SHP77 (cell line): ENCODE measurements at regions not wholly inside any gene's neighbourhood (a gene's known extent, or its start where the extent isn't known, plus 50 kb on each side); places are given as distances from the start of the nearest gene placed in this dataset.

Experiments
- DNase-seq, 2 experiments: peaks; one replicate each; lab custom pipeline; 2025; lab: John Stamatoyannopoulos, UW

DNA sequence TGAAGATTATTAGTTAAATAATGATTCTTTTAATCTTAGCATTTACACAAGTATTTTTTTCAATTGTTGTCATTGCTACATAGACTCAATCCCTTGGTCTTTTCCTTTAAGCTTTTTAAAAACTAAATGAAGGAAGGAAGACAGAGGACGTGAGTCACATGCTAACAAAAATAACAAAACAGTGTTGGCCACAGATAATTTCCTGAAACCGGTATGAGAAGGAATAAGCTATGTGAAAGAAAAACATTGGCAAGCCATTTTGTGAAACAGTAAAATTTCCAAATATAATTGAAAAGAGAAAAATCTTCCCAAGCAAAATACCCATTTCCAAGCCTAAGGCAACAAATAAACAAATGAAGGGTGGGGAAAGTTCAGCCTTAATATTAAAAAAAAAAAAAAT lies 223.0 kb downstream of the AHR start:
- no peak for DNase-seq

DNA sequence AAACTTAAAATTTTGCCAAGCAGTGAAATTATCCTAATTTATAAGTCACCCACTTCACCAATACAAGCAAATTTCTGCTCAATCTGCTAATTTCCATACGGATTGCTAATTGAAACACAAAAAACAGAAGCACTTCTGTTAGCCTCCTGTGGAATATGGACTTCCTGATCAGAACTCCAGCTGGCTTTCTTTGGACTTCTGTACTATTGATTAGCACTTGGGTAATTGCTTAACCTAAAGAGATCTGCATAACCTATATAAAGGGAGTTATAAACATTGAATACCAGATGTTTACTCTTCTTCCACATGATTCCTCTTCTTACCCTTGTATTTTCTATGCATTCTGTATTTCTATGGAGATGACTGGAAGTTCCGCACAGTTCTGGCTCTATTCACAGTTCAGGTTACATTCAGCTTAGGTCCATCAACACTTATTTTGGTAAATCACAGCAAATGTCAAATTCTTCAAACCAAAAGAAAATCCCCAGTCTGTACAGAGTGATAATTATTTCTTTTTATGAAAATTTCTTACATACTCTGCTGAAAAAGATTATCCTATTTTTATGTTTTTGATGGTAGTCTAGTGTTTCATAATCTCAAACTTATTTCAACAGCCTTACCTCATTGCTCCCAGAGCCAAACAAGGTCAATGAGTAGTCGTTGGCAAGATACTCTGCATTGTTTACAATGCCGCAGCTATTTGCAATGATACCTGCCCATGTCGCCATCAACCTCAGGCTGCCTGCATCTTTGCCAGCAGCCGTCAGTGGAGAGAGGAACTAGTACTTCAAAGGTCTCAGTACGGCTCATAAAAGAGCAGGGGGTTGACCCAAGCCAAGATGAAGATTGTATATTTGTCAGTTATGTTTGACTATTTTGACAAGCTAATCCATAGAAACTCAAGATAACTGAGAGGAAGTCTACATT lies 225.6 kb downstream of the AHR start:
- DNase-seq: peak; percentile 73 to 82

DNA sequence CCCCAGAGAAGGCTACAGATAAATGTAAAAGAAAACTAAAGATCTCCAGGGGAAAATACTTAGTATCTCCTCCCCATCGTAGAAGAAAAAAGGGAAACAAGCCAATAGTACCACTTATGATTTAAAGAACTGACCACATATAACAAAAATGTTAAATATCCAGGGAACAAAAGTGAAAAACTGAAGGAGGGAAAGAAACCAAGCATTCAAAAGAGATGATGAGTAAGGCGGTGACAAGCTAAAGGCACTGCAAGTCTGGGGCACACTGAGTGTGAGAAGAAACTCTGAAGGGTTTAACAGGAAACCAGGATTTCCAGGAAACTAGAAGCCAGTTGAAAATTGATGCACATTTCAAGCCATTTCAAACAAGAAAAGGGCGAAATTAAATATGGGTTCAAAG lies 226.3 kb downstream of the AHR start:
- DNase-seq: no peak

DNA sequence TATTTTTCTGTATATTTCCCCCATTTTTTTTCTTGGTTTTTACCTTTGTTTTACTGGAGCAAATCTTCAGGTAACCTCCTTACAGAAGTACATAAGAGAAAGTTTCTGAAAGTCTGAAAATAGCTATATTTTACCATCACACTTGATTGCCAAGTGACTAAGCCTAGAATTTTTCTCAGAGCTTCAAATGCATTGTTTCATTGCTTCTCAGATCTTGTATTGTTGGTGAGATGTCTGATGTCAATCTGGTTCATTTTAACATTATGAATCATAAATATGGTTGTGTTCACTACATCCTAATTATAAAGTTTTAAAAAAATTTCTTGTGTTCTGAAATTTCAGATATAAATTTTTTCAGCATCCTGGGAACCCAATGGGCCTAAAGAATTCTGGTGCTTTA lies 228.2 kb downstream of the AHR start:
- no peak for DNase-seq

DNA sequence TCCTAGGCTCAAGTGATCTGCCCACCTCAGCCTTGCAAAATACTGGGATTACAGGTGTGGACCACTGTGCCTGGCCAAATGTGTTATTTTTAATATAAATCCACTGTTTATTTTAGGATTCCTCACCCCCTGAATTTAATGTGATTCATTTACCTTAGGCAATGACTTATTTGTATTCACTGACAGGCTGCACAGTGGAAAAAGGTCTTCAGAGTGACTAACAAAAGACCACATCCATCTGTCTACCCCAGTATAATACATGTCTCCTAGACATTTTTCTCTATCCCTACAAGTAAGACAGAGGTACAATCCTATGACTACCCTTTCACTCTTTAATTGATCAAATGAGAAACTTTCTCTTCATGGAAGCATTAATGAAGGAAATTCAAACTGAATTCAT lies 230.2 kb downstream of the AHR start:
- DNase-seq: no peak

DNA sequence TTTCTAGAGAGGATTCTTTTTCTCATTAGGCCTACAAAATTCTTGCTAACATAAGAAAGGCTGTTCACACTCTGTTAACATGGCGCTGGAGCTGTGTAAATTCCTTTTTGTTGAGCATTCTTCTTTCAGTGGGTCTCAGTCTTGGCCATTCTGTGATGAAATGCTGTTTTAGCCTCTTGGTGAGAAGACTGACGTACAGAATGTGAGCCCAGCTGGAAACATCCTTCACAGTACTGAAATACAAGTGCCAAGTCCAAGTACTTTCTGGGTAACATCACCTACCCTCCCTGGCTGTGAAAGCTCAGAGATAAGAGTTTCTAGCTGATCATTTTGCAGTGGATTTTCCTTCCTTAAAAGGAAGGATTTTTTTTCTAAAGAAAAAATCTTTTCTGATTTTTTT lies 231.8 kb downstream of the AHR start:
- no peak for DNase-seq

DNA sequence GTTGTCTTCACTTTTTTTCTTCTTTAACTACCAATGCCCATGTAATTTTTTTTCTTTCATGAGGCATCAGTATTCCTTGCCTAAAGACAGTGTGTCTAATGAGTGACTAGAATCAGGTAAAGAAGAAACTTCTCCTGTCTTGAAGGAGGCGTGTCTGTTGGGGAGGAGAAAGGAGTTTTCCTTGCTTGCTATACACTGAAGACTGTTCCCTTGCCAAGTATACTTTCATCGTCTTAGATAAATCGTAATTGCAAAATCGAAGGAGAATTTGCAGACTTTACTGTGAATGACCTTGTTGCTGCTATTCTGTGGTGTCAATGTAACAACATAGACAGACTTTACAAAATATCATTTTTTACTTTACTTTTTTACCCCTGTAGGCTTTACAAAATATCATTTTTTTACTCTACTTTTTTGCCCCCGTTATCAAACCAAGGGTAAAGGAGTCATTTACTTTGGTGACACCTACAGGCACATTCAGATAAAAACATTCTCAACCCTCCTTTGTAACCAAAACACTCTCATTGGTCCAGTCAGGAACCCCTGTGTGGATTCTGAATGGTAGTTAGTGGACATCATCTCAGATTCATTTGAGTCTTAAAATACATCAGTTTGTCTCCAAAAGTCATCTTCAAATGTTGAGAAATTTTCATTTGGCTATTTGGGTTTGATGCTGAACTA lies 232.4 kb downstream of the AHR start:
- DNase-seq: no peak

DNA sequence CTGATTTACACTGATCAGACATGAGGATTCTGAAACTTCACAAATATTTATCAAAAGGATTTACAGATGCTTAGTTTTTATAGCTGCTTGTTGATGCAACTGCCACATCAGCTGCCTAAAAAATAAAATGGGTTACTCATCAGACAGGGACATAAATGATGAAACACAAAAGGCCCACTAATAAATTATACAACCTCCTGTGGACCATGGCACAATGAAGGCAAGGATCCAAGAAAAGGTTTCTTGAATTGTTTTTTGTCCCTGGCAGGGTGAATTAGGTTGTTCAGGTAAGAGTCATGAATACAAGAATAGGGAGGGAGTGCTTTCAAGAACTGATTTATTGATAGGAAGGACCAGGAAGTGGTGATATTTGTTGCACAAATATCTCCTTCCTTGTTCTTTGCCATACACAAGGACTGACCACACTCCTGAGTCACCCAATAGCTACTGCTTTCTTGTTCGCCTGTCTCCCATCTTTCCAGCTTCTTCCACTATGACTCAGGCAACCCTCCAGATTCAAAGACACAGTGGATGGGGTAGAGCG lies 234.5 kb downstream of the AHR start:
- DNase-seq: no peak

DNA sequence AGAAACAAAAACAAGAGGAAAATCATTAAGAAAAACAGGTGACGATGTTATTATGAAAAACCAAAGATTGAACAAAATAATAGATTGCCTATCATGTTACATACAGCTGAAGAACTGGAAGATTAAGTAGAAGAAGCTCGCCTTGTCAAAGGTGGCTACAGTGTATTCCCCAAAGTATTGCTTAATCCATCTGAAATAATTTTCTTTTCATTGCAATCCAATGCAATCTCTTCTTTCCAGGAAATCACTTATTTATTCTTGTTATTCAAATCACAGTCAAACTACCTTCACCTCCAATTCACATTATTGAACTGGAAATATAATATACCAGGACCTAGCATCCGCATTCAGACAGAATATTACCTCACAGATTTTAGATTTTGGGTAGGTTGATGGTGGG lies 235.9 kb downstream of the AHR start:
- no peak for DNase-seq

DNA sequence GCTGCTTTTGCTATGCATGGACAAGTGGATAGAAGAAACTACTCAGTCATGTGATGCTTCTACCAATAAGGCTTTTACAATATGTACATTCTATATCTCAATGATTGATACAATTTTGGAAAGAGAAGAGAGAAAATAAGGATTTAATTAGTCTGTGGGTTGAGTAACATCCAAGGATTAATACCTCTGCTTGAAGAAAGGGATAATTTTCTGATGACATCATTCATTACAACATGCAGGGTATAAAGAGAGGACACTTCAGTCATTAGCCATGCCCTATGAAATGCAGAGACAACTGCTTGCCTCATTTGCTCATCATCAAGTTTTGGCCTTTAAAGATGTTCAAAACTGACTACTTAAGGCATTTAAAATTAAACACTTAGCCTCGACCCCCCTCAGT lies 237.3 kb downstream of the AHR start:
- no peak for DNase-seq

DNA sequence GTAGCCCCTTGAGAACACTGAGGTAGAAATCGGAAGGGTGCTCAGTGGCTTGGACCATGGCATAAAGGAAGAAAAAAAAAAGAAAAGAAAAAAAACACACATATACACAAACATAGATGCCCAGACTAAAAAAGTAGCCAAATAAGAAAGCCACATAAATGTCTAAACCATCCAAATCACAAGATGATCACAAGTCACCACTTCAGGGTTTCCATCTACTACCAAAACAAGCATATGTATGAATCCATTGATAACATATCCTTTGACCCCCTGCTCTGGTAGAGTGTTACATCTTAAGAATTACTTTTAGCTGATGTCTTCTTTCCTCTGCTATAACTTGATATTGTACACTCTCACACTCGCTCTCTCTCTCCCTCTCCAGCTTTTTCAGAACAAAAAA lies 245.9 kb downstream of the AHR start:
- DNase-seq: no peak

DNA sequence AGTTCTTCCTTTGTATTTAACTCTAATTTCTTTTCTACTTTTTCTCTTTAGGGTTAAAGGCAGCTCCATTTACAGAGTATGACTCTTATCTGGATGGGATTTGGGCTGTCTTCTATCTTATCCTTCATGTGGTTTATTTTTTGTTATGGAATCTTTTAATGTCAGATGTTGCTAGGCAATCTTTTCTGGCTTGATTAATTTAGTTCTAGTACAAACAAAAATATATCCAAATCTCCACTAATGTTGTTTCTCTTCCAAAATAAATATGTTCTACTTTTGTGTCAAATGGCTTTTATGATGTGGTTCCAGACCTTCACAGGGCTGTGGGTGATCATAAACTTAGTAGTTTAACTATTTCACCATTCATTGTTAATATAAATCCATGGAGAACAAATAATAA lies 246.9 kb downstream of the AHR start:
- no peak for DNase-seq

DNA sequence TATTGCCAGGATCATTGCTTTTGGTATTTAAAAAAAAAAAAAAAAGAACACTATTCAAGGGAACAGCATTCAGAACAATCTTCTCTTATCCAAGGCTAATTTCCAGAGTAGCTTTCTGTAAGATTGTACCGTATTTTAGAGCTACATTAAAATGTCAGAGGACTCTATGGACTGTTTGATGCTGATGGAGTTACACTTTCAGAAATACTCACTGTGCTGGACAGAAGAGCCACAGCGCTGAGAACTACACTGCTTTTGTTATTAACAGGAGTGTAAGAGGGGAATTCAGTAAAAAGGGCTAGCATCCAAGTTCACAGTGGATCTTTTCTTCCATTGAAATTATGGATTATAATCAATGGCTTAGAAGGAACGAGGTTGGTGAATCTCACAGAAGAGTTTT lies 247.7 kb downstream of the AHR start:
- DNase-seq: no peak

DNA sequence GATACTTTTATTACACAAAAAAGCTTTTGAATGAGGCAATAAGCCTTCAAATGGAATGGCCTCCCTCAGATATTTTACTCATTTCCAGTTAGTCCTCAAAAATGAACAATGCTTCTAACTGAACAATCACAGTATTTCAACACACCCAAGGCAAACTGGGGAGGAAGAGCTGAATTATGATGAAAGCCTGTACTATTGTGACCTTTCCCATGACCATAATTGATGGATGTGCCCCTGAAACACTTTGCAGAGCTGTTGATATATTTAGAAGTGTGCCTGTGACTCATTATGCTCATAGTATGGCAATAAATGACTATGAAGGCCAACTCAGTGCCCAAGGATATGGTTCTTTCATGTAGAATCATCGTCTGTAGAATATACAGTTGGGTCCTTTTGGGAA lies 248.1 kb downstream of the AHR start:
- no peak for DNase-seq

DNA sequence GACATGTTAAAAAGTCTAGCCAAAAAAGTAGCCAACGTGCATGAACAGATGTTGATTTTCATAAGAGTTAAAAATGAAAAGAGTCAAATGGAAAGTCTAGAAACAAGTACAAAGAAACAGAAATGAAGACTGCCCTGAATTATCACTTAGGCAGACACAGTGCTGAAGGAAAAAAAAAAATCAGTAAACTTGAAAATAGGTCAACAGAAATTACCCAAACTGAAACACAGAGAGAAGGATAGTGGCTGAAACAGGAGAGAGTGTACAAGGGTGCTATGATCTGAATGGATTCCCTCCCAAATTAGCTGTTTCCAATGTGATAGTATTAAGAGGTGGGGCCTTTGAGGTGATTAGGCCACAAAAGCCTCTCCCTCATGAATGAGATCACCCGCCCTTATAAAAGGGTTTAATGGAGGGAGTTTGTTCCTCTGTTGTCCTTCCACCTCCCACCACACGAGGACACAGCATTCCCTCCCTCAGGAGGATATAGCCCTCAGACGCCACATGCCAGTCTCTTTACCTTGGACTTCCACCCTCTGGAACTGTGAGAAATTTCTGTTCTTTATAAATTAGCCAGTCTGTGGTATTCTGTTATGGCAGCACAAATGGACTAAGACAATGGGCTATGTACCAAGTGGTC lies 249.7 kb downstream of the AHR start:
- DNase-seq: no peak

DNA sequence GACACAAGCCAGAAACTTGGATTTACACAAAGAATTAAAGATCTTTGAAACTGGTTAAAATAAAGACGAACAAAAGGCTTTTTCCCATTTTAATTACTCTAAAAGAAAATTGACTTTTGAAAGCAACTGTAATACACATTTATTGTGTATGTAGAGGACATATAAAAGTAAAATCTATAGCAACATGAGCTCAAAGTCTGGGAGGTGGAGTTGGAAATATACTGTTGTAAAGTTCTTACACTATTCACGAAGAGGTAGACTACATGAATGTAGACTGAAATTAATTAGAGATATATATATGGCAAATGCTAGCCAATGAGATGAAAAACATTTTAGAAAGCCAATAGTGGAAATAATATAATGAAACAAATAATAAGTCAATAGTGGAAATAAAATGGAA lies 251.0 kb downstream of the AHR start:
- no peak for DNase-seq

DNA sequence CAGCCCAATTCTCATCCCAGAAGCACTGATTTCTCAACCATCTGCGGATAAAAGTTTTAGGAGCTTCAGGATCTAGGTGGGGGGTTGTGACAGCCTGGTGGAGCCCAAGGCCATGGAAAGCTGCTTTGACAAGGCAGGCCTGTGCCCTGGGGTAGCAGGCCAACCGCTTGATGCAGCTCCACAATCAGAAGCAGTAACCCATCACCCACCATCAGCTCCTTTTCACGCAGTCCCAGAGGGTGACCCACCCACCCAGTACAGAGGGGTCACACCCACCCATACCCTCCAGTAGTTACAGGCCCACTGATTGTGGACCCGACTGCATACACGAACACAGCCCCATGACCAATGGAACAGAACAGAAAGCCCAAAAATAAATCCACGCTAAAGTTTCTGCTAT lies 253.9 kb downstream of the AHR start:
- DNase-seq: no peak

DNA sequence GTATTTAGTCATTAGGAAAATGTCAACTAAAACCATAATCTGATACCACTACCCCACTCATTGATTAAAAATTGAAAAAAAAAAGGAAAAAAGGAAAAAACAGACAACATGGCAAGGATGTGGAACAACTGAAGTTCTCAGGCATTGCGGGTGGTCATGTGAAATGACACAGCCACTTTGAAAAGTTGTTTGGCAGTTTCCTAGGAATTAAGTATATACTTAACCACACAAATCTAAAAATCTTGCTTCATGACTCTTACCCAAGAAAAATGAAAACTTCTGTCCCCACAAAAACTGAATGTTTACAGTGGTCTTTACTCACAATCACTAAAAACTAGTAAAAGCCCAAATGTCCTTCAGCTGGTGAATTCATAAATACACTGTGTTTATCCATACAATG lies 254.5 kb downstream of the AHR start:
- DNase-seq: no peak

DNA sequence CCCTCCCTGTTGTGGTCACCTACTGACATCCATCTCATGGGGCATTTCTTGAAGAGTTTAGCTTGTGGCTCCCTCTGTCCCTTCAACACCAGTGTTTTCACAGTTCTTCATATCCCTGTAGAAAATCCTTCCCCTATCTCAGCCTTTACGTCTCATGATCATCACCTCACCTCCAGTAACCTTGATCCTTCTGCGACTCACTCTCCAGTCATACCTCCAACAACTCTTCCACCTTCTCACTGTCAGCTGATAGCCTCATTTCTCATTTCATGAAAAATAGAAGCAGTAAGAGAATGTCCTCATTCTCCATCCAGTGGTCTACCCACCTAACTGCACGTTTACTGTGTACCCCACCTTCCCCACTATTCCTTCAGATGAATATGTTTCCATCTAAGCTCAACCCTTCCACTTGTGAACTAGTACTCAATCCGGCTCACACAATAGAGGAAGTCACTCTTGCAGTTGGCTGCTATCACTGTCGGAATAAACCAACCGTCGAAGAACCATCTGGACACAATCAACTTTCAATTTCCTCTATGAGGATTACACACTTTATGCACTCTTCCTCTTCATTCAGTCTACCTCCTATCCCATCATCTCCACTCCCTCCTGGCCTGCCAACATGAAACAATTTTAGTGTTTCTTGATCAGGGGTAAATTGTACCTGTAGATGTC lies 256.0 kb downstream of the AHR start:
- no peak for DNase-seq

DNA sequence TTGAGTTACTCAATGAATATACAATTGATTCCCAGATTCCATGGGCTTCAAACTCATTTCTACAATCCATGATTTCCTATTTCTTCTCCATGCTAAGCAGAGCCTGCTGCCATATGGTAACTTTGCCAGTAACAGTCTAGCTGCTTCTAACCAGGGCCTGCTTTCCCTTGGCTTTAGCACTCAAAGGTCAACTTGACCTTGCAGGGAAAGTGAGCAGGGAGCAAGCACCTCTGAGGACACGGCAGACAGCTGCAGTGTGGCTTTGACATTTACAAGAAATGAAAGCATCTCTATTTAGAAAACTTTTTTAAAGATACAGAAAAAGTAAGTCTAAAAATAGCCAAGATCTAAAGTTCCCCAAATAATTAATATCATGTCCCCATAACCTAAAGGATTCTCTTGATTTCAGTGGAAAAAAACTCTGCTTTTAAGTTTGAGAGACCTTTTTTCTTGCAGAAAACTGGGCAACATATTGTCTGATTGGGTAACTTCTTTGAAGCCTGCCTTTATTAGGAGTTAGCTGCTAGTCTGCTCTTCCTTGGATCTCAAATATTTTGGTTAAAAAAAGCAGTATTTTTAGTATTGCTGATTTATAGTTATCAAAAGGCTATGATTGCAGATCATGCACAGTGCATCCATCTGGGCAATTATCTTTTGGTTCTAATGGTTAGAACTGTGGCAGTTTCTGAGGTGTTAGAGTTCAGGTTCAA lies 257.9 kb downstream of the AHR start:
- no peak for DNase-seq

DNA sequence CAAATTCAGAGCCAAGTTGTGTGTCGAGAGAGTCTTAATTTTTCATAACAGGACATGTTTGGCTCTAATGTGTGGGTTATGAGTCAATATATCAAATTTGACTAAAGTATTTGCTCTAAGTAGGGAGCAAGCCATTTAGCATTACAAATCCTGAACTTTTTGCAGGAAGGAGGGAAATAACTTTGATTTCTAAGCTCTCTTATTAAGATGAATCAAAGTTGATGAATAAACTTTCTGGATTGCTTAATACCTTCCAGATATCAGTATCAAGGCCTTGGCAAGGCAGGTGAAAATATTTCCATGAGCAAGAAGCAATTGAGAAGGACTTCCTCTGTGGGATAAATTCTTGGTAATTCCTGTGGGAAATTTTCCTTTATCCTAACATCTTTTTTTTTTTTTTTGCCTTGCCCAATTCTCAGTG lies 258.8 kb downstream of the AHR start:
- DNase-seq: no peak

DNA sequence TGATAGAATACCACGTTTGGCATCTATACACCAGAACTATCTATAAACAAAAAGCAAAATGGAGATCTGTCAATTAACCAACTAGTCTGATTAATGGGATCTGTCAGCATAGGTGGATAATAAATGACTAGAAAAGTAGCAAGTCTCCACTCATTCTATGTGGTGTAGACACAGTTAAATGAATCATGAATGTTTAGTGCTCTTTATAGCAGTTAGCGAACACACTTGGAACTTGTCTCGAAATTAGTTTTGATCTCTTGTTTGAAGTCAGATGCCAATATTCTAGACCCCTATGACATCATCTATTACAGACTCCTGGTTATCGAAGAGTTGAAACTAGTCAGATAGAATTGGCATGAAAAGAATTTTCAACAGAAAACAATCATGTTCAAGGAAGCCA lies 259.7 kb downstream of the AHR start:
- DNase-seq: no peak
